ENCODE measurements at regions not wholly inside any gene's neighbourhood (a gene's known extent, or its start where the extent isn't known, plus 50 kb on each side); places are given as distances from the start of the nearest gene placed in this dataset.

- TF ChIP-seq RAD21 (IDR thresholded peaks at IDR 0.05) (peak; percentile 56 to 67), YY1 (IDR thresholded peaks at IDR 0.05) (no peak), CTCF (IDR thresholded peaks at IDR 0.05; ENCODE audit: low read depth, low read length, missing input control) (peak; percentile 63), RXRA (IDR thresholded peaks at IDR 0.05) (no peak), FOXA1 (IDR thresholded peaks at IDR 0.05) (no peak), EGR1 (IDR thresholded peaks at IDR 0.05; ENCODE audit: low read depth in 2 of 2) (no peak), ATF3 (IDR thresholded peaks at IDR 0.05) (no peak), MAX (IDR thresholded peaks at IDR 0.05) (no peak)
- TF ChIP-seq, protein P1, sequence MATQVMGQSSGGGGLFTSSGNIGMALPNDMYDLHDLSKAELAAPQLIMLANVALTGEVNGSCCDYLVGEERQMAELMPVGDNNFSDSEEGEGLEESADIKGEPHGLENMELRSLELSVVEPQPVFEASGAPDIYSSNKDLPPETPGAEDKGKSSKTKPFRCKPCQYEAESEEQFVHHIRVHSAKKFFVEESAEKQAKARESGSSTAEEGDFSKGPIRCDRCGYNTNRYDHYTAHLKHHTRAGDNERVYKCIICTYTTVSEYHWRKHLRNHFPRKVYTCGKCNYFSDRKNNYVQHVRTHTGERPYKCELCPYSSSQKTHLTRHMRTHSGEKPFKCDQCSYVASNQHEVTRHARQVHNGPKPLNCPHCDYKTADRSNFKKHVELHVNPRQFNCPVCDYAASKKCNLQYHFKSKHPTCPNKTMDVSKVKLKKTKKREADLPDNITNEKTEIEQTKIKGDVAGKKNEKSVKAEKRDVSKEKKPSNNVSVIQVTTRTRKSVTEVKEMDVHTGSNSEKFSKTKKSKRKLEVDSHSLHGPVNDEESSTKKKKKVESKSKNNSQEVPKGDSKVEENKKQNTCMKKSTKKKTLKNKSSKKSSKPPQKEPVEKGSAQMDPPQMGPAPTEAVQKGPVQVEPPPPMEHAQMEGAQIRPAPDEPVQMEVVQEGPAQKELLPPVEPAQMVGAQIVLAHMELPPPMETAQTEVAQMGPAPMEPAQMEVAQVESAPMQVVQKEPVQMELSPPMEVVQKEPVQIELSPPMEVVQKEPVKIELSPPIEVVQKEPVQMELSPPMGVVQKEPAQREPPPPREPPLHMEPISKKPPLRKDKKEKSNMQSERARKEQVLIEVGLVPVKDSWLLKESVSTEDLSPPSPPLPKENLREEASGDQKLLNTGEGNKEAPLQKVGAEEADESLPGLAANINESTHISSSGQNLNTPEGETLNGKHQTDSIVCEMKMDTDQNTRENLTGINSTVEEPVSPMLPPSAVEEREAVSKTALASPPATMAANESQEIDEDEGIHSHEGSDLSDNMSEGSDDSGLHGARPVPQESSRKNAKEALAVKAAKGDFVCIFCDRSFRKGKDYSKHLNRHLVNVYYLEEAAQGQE (IDR thresholded peaks at IDR 0.05): no peak
Measured at GRCh38 chr6:128725271-128726233, 157.4 kb upstream of the LAMA2 start.

All from liver (tissue), 3 donors.